ENCODE measurements at regions not wholly inside any gene's neighbourhood (a gene's known extent, or its start where the extent isn't known, plus 50 kb on each side); places are given as distances from the start of the nearest gene placed in this dataset.

DNA sequence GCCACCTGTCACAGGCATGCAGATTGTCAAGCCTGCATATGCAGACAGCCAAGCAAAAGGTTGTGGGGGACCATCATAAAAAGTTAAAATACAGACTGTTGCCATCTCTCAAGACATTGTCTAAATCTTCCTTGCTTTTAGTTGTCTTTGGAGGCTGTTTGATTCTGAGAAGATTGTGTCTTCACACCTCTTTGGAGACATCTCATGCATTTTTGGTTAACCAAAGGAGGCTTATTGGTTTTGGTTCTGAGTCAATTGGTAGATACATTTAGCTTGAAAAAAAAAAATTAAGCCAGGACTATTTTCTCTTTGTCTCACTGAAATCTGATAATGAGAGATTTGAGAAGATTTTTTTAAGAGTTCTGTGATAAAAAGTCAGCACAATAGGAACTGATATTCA lies 217.6 kb downstream of the LYPLAL1 start:
- DNase-seq, result no peak

DNA sequence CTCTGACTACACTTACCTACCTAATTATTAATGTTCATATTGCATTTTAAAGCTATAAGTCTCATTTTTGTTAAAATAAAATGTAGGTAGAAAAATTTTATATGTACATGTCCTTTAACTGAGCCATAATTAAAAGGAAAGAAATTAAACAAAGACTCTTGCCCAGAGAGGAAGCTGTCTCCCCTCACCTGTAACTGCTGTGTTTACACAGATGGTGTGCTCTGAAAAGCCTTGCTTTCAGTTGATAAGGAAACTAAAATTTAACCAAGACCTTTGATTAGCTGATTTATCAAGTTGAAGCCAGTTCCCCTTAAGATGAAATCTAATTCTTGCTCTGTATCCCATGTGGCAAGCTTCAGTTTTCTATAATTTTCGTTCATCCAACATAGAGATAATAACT lies 213.5 kb downstream of the LYPLAL1 start:
- no peak for DNase-seq

DNA sequence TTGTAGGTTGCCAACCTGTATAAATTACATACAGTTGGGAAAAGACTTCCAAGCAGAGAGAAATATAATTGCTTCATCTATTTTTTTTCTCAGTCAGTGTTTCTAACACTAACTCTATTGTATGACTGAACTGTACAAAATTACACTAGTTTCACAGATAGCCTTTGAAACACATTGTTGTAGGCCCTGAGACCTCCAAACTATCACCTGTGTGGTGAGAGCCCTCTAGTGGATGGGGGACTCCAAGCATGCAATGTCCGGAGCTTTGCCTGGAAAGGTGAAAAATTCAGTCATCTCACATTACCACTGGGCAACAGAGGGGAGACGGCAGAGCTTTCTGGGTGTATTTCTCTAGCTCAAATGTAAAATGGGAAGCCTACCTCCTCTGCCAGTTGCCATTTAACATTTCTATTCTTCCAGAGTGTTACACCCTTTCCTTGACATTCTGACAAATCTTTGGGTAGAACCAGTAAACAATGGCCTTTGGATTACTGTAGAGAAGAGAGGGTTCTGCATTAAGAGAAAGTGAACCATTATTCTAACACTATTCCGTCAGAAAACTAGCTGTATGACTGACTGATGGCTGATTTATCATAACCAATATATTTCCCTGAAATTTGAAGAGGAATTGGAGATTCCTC lies 212.2 kb downstream of the LYPLAL1 start:
- peak; percentile 50 for DNase-seq

- DNase-seq, result no peak
These were observed 209.6 kb downstream of the LYPLAL1 start for GRCh38 chr1:219383281-219383680.

GRCh38 chr1:219381396-219381795 lies 207.7 kb downstream of the LYPLAL1 start:
- no peak for DNase-seq

DNA sequence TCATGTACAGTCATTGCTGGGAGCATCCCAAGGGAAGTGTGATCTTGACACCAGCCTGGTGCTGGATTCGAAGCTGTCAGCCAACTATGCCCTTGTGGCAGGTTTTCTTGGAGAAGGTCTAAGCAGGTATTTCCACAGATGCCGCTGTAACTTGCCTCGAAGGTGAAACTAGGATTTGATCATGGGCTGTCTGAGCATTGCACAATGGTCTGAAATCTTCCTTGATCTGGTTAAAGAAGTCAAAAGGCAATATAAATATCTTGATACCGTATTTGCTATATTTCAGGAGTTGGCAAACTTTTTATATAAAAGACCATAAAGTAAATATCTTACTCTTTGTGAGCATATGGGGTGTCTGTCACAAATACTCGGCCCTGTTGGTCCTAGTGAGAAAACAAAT lies 206.8 kb downstream of the LYPLAL1 start:
- DNase-seq, result no peak

DNA sequence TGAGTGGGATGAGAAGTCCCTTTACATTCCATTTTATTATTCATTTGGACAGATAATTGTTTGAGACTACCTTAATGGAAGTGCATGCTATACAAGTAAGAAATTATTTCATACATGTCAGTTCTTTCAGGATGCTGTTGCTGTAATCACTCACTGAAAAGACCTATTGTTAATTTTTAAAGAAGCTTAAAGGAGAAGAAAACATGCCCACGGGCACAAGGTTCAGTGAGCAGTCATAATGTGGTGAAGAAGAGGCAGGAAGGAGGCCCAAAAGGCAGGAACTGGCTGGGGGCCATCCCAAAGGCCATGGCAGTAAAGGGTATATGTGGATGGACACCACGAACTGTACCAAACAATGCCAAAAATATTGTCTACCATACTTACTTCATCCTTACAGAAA lies 206.0 kb downstream of the LYPLAL1 start:
- DNase-seq, result no peak

DNA sequence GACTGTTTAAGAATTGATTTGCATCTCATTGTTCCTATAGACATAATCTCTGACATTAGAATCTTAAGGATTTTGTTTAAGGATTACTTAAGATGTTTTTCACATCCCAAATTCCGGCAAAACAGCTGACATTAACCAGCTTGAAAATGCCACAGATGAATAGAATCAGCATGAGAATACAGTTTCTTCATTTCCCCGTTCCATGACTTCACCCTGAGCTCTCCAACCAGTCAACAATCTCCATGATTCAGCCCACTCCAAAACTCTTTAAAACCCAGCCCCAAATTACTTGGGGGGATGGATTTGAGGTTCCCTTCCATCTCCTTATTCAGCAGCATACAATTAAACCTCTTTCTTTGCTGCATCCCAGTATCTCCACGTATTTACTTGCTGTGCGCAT lies 201.0 kb downstream of the LYPLAL1 start:
- no peak for DNase-seq

GRCh38 chr1:219374046-219374566 lies 200.4 kb downstream of the LYPLAL1 start:
- no peak for DNase-seq

- DNase-seq, result no peak
These were observed 199.9 kb downstream of the LYPLAL1 start for GRCh38 chr1:219373616-219373935.

DNA sequence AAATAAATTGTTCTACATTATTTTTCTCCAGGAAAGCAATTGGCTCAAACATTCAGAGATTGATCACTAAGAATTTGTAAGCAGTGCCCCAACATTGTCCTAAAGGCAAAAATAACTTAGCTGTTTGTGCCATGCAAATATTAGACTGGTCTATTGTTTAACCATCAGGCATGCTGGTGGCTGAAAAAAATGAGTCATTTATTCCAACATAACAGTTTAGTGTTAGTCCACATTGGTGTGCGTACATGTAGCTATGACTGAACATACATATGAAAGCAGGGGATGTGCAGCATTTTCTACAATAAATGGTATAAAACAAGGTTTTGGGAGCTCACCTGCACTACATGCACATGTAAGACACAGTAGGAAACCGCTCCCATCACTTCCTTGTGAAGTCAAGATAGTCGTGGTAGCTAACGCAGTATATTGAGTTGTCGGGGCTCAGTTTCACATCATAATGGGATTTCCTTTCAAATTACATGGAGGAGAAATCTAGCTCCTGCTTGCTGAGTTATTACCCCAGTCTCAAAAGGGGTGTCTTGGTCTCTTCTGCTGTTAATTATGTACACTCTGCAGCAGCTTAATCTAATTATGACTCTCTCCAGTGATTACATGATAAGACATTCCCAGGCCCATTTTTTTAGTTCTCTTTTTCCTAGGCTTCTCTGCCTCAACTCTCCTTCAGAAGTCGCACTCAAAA lies 199.4 kb downstream of the LYPLAL1 start:
- DNase-seq, result no peak

DNA sequence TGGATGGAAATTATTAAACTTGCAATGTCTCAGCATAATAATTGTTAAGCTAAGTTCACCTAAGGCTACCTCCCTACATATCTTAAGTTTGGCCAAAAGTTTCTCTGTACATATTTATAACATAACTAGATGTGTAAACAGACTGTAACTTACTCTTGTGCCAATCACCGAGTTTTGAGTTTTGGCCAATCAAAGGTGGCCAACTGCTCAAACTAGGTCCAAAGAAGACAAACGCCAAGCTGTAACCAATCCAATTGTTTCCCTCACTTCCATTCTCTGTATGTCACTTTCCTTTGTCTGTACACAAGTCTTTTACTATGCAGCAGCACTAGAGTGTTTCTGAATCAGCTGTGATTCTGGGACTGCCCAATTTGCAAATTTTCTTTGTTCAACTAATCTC lies 197.8 kb downstream of the LYPLAL1 start:
- no peak for DNase-seq

- no peak for DNase-seq
These were observed 193.8 kb downstream of the LYPLAL1 start for GRCh38 chr1:219367496-219367895.

- no peak for DNase-seq
These were observed 191.8 kb downstream of the LYPLAL1 start for GRCh38 chr1:219365451-219365850.

DNA sequence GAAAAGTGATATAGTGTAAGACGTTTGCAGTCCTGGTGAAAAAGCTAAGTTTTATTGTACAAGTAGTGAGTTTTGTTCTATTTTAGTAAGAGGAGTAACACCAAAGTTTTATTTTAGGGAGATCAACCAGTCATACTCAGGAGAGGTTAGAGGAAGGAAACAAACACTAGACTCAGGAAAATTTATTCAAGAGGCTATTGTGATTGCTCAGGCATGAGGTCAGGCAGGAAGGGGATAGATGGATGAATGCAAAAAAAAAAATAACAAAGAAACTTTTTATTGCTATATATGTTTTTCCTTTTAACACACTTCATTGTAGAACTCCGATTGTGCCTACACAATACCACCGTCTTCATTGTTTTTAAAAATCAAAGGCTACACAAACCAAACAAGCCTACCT lies 189.0 kb downstream of the LYPLAL1 start:
- no peak for DNase-seq

- no peak for DNase-seq
These were observed 185.4 kb downstream of the LYPLAL1 start for GRCh38 chr1:219359126-219359525.

GRCh38 chr1:219358080-219358479 lies 184.4 kb downstream of the LYPLAL1 start:
- no peak for DNase-seq

DNA sequence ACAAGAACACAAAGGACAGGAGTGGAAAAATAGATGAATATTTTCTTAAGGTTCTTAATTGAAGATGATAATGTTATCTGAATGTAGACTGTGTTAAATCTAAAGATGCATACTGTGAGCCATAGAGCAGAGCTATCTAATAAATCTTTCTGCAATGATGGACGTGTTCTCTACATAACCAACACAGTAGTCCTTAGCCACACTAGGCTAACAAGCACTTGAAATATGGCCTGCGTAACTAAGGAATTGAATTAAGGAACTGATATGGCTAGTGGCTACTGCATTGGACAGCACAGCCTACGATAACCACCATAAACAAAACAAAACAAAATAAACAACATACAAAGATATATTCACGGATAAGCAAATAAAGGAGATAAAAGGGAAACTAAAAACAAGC lies 181.3 kb downstream of the LYPLAL1 start:
- DNase-seq, result no peak

DNA sequence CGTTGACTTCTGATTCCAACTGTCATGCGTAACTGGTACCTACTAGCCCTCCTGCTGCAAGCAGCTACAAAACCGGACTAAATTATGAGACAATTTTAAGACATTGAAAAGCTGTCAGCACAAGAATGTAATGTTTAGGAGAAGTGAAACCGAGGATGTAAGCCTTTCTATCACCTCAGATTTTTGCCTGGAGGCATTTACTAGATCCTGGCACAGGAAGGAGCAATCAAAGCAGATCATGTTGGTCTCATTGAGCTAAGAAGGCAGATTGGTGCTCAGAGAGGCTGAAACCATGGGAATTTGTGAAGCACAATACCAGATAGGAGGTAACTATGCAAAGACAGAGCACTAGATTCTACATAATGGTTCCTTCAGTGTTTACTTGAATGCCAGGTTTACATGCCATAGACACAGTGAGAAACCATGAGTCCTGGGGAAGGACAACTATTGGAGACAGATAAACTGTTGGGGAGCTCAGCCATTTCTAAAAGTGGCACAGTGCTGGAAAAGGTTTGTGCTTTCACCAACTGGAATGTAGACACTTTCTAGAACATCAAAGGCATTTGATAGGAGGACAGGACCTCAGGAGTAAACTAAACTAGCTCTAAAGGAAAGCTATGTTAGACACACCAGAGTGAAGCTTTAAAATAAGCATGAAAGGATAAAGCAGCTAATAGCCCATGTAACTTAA lies 179.4 kb downstream of the LYPLAL1 start:
- DNase-seq, result no peak

DNA sequence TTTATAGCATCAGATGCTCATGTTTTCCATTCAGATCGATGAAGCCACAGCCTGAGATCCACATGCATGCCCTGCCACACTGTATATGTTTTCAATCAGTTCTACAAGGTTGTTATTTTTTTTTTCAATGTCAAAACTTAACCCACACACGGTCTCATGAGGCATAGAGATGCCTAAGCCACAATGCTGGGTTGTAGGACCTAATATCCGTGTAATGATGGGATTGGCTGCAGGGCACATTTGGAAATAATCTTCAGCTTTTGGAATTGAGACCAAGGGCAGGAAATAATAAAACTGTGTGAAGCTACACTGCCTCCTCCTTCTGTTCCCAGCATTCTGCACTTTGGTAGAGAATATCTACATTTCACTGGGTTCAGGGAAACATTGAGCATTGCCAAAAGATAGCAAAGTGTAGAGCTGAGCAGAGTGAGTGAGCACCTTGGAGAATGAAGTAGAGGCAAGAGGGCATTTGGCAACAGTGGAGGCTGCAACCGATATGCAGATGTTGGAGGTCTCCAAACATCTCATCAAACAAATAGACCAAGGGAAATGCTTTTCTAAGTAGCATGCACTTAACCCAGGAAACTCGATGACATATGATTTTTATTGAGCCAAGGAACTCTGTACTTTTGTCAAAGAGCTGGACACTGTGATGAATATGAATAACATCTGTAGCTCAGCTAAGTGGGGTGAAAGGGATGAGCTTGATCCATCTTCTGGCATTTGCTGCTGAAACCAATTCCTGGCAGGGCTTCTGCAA lies 176.7 kb downstream of the LYPLAL1 start:
- no peak for DNase-seq

DNA sequence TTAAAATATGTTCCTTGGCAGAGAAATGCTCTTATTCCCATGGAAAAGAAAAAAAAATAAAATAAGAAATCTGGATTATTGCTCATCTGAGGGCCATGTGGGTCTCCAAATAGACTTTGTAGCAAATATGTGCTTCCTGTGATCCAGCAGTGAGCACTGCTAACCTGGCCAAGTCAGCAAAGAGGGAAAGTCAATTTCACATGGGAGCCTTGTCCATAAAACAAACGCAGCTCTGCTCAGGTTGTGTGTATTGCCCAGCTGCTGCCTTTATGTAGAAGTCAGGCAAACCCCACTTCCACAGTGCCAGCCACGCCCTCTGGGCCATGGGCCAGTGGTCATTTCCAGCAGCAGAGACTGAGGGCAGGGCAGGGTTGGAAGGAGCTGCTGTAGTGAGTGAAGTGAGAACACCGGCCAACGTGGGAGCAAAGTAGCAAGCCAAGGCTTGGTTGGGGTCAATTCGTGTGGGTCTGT lies 174.3 kb downstream of the LYPLAL1 start:
- no peak for DNase-seq

DNA sequence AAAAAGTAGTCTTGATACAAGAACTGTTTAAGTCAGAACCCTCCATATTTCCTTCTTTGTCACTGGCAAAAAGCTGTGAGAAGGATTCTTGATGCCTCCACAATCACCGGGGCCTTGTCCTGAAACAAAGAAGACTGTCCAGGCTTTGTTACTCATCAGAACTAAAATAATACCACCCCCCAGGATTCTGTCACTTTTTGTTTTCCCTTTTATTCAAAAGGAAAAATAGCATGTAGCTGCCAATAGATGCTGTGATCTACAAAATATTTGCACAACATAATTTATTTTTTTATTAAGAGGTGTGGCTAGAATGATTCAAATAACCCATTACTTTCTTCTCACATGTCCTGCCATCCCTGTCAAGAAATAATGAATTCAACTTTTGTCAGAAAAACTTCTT lies 173.7 kb downstream of the LYPLAL1 start:
- no peak for DNase-seq

GRCh38 chr1:219345953-219346352 lies 172.3 kb downstream of the LYPLAL1 start:
- DNase-seq, result no peak
